T-helper 2 cell treated with Interferon-gamma antibody and Interleukin-4, amounts not matched to agents 5 μg/mL and 100 μg/mL, for 36 hours (primary cell): ENCODE measurements at regions not wholly inside any gene's neighbourhood (a gene's known extent, or its start where the extent isn't known, plus 50 kb on each side); places are given as distances from the start of the nearest gene placed in this dataset.

Source experiments
- DNase-seq: peaks from one replicate; pipeline ENCODE4 v3.0.0; 2021; ENCODE audit warnings: low spot score
- H3K27ac Mint-ChIP-seq: one replicate; pipeline ENCODE4 v1.8.0; 2021; ENCODE audit warnings: mild to moderate bottlenecking, mixed read lengths
- H3K27me3 Mint-ChIP-seq: one replicate; pipeline ENCODE4 v1.8.0; 2021; ENCODE audit warnings: low read depth, mixed read lengths
- H3K36me3 Mint-ChIP-seq: one replicate; pipeline ENCODE4 v1.8.0; 2021; ENCODE audit warnings: low read depth, mixed read lengths
- H3K4me1 Mint-ChIP-seq: one replicate; pipeline ENCODE4 v1.8.0; 2021; ENCODE audit warnings: low read depth, mixed read lengths
- H3K4me3 Mint-ChIP-seq: one replicate; pipeline ENCODE4 v1.8.0; 2022; ENCODE audit warnings: mild to moderate bottlenecking, moderate library complexity, mixed read lengths
- H3K9me3 Mint-ChIP-seq: one replicate; pipeline ENCODE4 v1.8.0; 2021; ENCODE audit warnings: mixed read lengths

DNA sequence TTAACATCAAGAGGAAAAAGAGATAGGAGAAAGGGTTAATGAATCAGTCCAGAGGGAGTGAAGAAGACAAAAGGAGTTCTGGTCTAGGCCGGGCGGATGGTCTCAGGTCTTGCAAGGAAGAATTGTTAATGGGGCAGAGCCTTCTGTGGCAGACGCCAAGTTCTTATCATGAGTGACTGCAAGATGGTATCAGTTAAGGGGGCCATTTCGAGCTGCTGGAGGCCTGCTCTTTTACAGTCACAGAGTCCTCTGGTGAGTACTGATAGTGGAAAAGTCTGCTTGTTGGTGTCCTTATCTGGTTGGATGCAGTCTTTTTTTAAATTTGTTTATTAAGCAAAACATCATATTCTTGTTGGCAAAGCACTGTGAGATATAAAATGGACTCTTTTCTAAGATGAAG is 590.9 kb upstream of the SGCG start:
- Mint-ChIP-seq H3K9me3 (peaks cover 18% of the 10 kb centered on the region), H3K27ac (no peak overlapping the region), H3K27me3 (no peaks in the 10 kb centered on the region), H3K4me1 (no peaks in the 10 kb centered on the region), H3K36me3 (no peaks in the 10 kb centered on the region), H3K4me3 (no peak overlapping the region)
- no peak for DNase-seq

DNA sequence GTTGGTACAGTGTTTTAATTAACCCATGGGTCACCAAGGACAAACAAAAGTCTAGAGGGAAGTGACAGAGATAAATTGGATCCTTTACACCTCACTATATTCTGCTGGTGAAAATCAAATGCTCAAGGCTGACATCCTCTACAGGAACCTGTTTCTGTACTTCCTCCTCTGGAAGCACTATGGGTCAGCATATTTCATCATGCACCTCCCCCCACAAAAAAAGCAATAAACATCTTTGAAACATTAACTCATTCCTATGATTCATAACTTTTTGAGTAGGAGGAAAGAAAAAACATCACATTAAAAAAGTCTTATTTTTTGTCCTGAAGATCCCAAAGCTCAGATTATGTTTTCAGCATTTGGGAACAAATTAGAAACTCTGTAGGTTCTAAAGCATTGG is 588.3 kb upstream of the SGCG start:
- DNase-seq, result no peak
- H3K4me3 Mint-ChIP-seq, result no peak overlapping the region
- no peak overlapping the region for H3K27ac Mint-ChIP-seq
- no peaks in the 10 kb centered on the region for H3K4me1 Mint-ChIP-seq
- H3K9me3 Mint-ChIP-seq, result peaks cover 8% of the 10 kb centered on the region
- no peaks in the 10 kb centered on the region for H3K27me3 Mint-ChIP-seq
- H3K36me3 Mint-ChIP-seq, result no peaks in the 10 kb centered on the region

DNA sequence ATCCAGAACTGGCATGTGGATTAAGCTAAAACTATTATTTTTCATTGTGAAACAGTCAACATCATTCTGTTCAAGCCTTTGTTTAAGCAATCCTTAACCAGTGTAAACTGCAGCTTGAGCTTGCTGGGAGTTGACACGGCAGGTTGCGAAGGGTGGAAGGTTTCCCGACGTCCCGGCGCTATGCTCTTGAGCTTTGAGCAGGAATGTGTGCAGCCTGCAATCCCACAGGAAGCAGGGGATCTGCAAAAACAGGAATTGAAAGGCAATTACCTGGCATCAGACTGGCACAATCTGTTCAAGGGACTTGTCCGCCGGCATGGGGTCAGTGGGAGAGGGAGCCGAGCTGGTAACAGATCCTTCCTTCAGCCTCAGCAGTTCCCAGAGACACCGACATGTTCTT is 586.7 kb upstream of the SGCG start:
- Mint-ChIP-seq H3K27ac (no peak overlapping the region), H3K27me3 (no peaks in the 10 kb centered on the region), H3K9me3 (peaks cover 5% of the 10 kb centered on the region), H3K4me3 (no peak overlapping the region), H3K36me3 (no peaks in the 10 kb centered on the region), H3K4me1 (no peaks in the 10 kb centered on the region)
- DNase-seq, result no peak

DNA sequence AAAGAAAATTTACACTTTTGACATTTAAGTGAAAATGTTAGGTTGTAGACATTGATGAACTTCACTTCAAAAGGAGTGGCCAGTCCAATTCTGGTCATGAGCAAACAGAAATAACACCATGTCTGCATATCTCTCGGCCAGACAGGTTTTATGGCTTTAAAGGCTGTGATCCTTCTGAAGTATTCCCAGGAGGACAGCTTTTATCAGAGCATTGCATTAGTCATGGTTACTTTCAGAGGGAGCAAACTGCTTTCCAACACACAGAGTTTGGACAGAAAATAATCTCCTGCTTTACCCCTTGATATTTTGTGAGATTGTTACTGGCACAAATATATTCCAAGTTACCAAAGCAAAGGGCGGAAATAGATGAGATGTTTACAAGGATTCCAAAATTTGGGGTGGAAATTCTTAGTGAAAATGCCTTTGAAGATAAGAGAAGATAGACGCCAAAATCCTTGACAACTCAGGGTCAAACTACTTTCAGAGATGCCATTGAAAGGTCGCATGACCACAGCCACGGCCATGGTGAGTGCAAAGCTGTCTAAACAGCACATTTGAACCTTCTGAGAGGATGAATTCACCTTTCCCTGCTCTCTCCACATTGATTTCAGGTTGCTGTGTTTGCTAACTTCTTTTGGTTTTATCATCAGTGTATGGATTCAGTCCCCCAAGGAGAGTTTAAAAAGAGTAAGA is 584.5 kb upstream of the SGCG start:
- no peaks in the 10 kb centered on the region for H3K27me3 Mint-ChIP-seq
- peaks cover 4% of the 10 kb centered on the region for H3K9me3 Mint-ChIP-seq
- no peaks in the 10 kb centered on the region for H3K36me3 Mint-ChIP-seq
- no peaks in the 10 kb centered on the region for H3K4me1 Mint-ChIP-seq
- H3K27ac Mint-ChIP-seq, result no peak overlapping the region
- H3K4me3 Mint-ChIP-seq, result no peak overlapping the region
- DNase-seq, result no peak

DNA sequence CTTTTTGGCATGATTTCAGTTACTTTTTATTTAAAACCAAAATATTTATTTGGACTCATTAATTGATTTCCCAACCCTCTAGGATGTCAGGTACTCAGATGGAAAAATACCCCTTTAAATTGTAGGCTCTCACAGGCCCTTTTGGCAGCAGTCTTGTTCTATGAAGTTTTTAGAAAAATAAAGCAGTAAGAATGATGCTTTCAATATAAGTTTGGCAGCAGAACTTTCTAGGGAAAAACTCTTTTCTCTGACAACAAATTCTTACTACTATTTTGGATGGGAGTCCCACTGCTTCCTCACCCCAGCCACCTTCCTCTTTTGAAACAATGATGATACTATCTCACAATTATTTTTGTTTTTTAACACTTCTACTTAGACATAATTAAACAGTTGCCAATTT is 581.6 kb upstream of the SGCG start:
- H3K4me1 Mint-ChIP-seq, result no peaks in the 10 kb centered on the region
- H3K27ac Mint-ChIP-seq, result no peak overlapping the region
- H3K9me3 Mint-ChIP-seq, result peaks cover 14% of the 10 kb centered on the region
- DNase-seq, result no peak
- H3K27me3 Mint-ChIP-seq, result no peaks in the 10 kb centered on the region
- H3K4me3 Mint-ChIP-seq, result no peak overlapping the region
- no peaks in the 10 kb centered on the region for H3K36me3 Mint-ChIP-seq

DNA sequence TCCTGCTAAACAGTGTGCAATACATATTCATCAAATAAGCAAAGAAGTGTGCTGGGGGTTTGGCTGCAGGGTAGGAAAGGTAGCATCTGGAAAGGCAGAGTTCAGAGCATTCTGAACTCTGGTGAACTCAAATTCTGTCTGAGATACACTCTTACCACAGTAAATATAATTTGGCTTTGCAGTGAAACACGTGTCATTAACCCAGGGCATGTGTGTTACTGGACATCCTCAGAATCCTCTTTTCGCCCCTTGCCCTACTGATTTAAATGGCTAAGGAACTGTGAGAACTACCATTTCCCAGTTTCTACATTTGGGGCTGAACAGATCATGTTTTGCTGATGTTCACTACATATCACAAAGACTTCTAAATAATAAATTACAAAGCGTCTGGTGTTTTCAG is 562.8 kb upstream of the SGCG start:
- Mint-ChIP-seq H3K9me3 (peaks cover 31% of the 10 kb centered on the region), H3K4me3 (no peak overlapping the region), H3K27me3 (no peaks in the 10 kb centered on the region), H3K27ac (no peak overlapping the region), H3K4me1 (no peaks in the 10 kb centered on the region), H3K36me3 (no peaks in the 10 kb centered on the region)
- DNase-seq, result no peak

DNA sequence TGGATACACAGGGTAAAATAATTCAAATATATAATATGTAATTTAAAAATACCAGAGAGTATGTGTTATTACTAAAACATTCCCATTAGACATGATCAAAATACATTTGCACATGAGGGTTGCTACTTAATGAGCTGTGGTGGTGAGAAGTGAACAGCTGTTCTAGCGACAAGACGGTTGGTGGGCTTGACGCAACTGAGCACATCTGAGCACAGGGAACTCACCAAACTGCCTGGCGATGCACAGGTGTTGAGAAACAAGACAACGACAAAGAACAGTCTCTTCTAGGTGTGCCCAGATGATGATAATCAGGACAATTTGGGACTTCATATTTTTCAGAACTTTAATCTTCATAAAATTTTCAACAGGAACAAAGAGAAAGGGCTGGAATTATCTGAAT is 555.1 kb upstream of the SGCG start:
- Mint-ChIP-seq H3K27ac (no peak overlapping the region), H3K4me3 (no peak overlapping the region), H3K36me3 (no peaks in the 10 kb centered on the region), H3K27me3 (no peaks in the 10 kb centered on the region), H3K9me3 (peaks cover 28% of the 10 kb centered on the region), H3K4me1 (no peaks in the 10 kb centered on the region)
- DNase-seq, result no peak

DNA sequence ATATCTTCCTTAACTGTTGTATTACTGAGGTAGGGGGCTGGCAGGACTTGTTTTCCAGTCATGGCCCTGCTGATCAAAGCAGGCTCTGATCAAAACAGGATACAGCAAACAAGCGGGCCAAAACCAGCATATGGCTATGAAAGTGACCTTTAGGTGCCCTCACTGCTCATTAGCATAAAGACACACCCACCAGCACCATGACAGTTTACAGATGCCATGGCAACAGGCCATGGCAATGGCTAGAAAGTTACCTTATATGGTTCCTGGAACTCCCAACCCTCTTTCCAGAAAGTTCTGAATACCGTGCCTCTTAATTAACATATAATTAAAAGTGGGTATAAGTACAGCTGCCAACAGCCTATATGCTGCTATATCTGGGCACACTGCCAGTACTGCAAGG is 551.4 kb upstream of the SGCG start:
- H3K27ac Mint-ChIP-seq, result no peak overlapping the region
- H3K9me3 Mint-ChIP-seq, result peaks cover 28% of the 10 kb centered on the region
- H3K27me3 Mint-ChIP-seq, result no peaks in the 10 kb centered on the region
- H3K36me3 Mint-ChIP-seq, result no peaks in the 10 kb centered on the region
- no peak for DNase-seq
- H3K4me1 Mint-ChIP-seq, result no peaks in the 10 kb centered on the region
- H3K4me3 Mint-ChIP-seq, result no peak overlapping the region

DNA sequence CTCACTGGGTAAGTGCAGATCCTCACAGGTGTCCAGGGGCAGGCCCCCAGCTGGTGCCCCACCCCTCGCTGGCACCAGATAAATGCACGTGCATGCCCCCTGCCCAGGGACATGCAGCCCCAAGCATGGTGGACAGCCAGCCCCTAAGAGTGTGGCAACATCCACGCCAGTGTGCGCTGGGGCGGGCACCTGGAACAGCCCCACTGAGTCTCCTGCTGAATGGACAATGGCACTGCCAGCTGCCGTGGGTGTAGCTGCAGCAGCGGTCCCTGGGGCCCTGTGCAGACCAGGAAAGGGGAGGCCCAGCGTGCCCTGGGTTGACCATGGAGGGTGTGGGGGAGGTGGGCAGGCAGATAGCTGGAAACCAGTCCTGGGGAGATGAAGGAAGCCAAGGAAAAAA is 538.7 kb upstream of the SGCG start:
- no peak overlapping the region for H3K27ac Mint-ChIP-seq
- no peaks in the 10 kb centered on the region for H3K4me1 Mint-ChIP-seq
- no peaks in the 10 kb centered on the region for H3K36me3 Mint-ChIP-seq
- H3K27me3 Mint-ChIP-seq, result no peaks in the 10 kb centered on the region
- no peak for DNase-seq
- no peak overlapping the region for H3K4me3 Mint-ChIP-seq
- peaks cover 41% of the 10 kb centered on the region for H3K9me3 Mint-ChIP-seq

DNA sequence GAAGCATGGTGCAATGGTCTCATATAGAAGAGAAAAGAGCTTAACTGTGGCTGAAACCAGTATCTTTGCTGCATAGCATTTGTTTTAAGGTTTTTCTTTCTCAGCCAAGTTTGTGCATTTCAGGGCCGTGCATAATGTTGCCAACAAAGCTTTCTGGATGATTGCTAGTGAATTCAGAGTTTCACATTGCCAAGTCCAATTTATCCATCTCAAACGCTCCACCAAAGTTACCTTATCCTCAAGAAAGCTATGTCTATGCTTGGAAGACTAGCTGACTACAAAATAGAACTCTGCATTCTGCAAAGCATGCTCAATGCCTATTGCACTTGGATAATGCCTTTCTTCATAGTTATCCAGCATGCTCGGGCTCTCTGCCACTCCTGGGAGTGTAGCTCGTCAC is 535.8 kb upstream of the SGCG start:
- Mint-ChIP-seq H3K36me3 (no peaks in the 10 kb centered on the region), H3K27me3 (no peaks in the 10 kb centered on the region), H3K4me3 (no peak overlapping the region), H3K4me1 (no peaks in the 10 kb centered on the region), H3K27ac (no peak overlapping the region), H3K9me3 (peaks cover 19% of the 10 kb centered on the region)
- DNase-seq, result no peak

DNA sequence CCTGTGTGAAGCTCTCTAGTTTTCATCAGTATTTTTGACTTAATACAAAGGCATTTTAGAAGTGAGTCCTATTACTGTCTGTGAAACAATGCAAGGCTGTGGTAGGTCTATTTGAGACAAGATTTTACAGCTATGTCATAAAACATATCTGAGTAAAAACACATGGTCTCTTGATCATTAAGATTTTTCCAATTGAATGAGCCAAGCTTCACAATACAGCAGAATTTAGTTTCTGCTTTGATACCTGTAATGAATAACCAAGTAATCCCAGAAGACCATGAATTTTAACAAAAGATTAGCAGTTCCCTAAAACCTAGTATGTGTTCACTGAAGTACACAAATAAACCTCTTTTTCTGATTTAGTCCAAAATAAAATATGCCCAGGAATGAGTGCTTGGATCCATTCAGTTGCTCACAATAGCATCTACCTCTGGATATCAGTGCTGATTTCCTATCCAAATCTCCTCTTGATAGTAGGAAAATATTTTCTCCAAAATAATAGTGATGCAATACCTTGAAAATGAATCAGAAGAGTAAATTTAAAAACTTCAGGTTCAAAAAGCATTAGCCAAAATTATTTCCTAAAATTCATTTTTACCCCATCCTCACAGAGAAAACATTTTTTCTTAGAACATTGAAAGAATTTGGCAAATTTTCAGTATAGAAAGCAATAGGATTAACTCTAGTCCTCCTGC is 533.5 kb upstream of the SGCG start:
- Mint-ChIP-seq H3K4me3 (no peak overlapping the region), H3K27me3 (no peaks in the 10 kb centered on the region)

DNA sequence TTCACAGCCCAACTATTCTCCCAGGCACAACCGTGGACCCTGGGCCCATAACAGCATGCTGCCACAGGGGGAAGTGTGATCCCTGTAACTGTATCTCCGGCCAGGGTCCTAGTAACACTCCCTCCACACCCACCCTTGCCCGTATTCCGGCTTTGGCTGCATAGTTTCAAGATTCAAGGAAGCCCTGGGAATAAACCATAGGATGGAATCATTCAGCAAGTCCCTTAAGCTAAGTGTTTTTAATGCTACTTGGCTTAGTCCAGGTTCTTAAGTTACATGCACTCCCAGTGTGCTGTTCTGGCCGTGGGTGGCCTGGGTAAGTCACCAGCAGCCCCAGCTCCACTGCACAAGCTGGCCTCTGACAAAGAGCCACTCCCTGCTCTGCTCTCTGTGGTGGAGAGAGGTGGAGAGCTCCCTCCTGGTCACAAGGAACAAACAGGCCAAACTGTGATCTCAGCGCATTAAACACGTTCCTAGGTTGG is 532.4 kb upstream of the SGCG start:
- Mint-ChIP-seq H3K4me1 (no peaks in the 10 kb centered on the region), H3K36me3 (no peaks in the 10 kb centered on the region), H3K27me3 (no peaks in the 10 kb centered on the region), H3K27ac (no peak overlapping the region), H3K4me3 (no peak overlapping the region), H3K9me3 (peaks cover 14% of the 10 kb centered on the region)
- no peak for DNase-seq

More for the DNA sequence above, 533.5 kb upstream of the SGCG start:
- Mint-ChIP-seq H3K9me3 (peaks cover 20% of the 10 kb centered on the region), H3K36me3 (no peaks in the 10 kb centered on the region), H3K4me1 (no peaks in the 10 kb centered on the region), H3K27ac (no peak overlapping the region)
- DNase-seq, result no peak

DNA sequence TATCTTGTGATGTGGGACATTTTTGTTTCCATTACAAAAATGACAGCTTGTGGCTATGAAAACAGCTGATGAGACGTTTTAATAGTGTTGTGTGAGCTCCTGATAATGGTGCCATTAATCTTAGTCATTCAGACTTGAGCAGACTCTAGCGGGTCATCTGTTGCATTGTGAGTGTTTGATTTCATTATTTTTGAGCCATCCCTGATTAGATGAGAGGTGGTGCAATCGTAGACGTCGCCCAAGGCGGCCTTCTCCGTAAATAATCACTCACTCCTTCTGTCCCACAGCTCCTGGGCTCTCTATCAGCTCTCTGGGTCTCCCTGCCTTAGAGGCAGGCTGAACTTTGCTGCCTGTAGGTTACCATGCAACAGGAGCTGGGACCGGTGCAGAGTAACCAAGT is 528.0 kb upstream of the SGCG start:
- DNase-seq, result no peak
- Mint-ChIP-seq H3K27me3 (no peaks in the 10 kb centered on the region), H3K4me3 (no peak overlapping the region), H3K9me3 (peaks cover 4% of the 10 kb centered on the region), H3K4me1 (no peaks in the 10 kb centered on the region), H3K27ac (no peak overlapping the region), H3K36me3 (no peaks in the 10 kb centered on the region)

DNA sequence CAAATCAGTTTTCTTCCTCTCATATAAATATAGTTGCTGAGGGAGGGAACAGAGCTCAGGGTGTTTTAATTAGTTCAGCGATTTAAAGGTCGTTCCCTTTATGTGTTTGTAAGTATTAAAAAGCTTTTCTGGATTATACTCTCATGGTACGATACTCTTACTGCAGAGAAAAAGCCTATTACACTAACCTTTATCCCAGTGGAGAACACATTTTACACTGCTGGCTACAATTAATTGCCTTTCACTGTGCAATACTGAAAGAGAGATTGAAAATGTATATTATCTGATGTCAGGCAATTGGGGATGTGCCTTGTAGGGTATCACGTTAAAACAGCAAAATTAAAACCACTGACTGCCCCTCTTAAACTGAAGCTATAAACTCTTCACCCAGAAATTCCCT is 526.9 kb upstream of the SGCG start:
- no peak overlapping the region for H3K27ac Mint-ChIP-seq
- DNase-seq, result no peak
- H3K4me1 Mint-ChIP-seq, result no peaks in the 10 kb centered on the region
- no peak overlapping the region for H3K4me3 Mint-ChIP-seq
- peaks cover 4% of the 10 kb centered on the region for H3K9me3 Mint-ChIP-seq
- H3K27me3 Mint-ChIP-seq, result no peaks in the 10 kb centered on the region
- H3K36me3 Mint-ChIP-seq, result no peaks in the 10 kb centered on the region
